ENCODE measurements at regions not wholly inside any gene's neighbourhood (a gene's known extent, or its start where the extent isn't known, plus 50 kb on each side); places are given as distances from the start of the nearest gene placed in this dataset.

GRCh38 chr12:102691773-102692555, 211.6 kb upstream of the IGF1 start:
- TF ChIP-seq CTCF (IDR thresholded peaks at IDR 0.05) (no peak), EP300 (IDR thresholded peaks at IDR 0.05) (no peak), POLR2AphosphoS5 (IDR thresholded peaks at IDR 0.05) (no peak)

All from gastroesophageal sphincter (tissue), 3 donors.